PFSK-1 (cell line): ENCODE measurements at regions not wholly inside any gene's neighbourhood (a gene's known extent, or its start where the extent isn't known, plus 50 kb on each side); places are given as distances from the start of the nearest gene placed in this dataset.

ENCODE experiments used
- FOXP2 ChIP-seq: optimal IDR thresholded peaks from 2 replicates; pipeline ENCODE3; 2011; ENCODE audit warnings: borderline replicate concordance, control low read depth, inconsistent platforms; ENCODE audit not compliant: insufficient read depth; ENCODE audit errors: extremely low read length, extremely low read depth
- POLR2AphosphoS5 ChIP-seq: IDR thresholded peaks from 2 replicates; pipeline ENCODE4 v1.6.1; 2012; ENCODE audit warnings: low read depth, mild to moderate bottlenecking, control low read depth, low read length, moderate library complexity
- REST ChIP-seq, 2 experiments: IDR thresholded peaks; 2 replicates each; pipeline versions ENCODE4 v1.6.1 to v1.8.0; 2011 to 2012; ENCODE audit warnings: low read depth in 2 of 2, low read length in 2 of 2, control low read depth in 1 of 2, inconsistent platforms in 1 of 2, mild to moderate bottlenecking in 1 of 2, moderate library complexity in 1 of 2; ENCODE audit not compliant: insufficient read depth in 1 of 2
- SIN3A ChIP-seq: IDR thresholded peaks from 2 replicates; pipeline ENCODE4 v1.6.1; 2012; ENCODE audit warnings: mild to moderate bottlenecking, low read length, moderate library complexity, borderline replicate concordance; ENCODE audit not compliant: insufficient read depth
- TAF1 ChIP-seq: IDR thresholded peaks from 2 replicates; pipeline ENCODE4 v1.6.1; 2012; ENCODE audit warnings: low read length, control low read depth, borderline replicate concordance; ENCODE audit not compliant: insufficient read depth

GRCh38 chr1:70499695-70500094 is 88.6 kb downstream of the CTH start:
- no peak for TF ChIP-seq REST (IDR thresholded peaks at IDR 0.05; ENCODE audit: insufficient read depth in 1 of 2, low read depth in 2 of 2, low read length in 2 of 2)
- TF ChIP-seq TAF1, result no peak
- TF ChIP-seq POLR2AphosphoS5, result no peak
- TF ChIP-seq SIN3A, result no peak
- TF ChIP-seq FOXP2, result no peak

DNA sequence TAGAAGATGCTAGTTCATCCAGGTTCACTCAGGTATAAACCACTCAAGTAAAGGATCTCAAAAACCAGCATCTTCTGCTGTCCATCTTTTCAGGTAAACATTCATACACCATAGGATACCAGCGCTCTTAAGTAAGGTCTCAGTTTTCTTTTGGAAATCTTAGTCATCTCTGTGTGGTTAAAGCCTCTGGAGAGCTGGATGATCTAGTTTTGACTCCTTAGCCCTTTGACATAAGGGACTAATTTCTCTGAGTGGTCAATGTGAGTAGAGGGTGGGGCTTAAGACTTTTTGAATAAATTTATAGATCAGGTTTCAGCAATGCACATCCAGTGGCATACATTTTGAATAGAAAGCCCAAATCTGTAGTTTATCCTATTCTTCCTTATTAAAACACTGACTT is 92.3 kb downstream of the CTH start:
- TF ChIP-seq POLR2AphosphoS5, result no peak
- no peak for TF ChIP-seq REST (IDR thresholded peaks at IDR 0.05; ENCODE audit: insufficient read depth in 1 of 2, low read depth in 2 of 2, low read length in 2 of 2)
- TF ChIP-seq FOXP2, result no peak
- no peak for TF ChIP-seq TAF1
- TF ChIP-seq SIN3A, result no peak

- TF ChIP-seq FOXP2, result no peak
These were observed 93.2 kb downstream of the CTH start for GRCh38 chr1:70504176-70504820.

- TF ChIP-seq SIN3A (no peak), POLR2AphosphoS5 (no peak), FOXP2 (no peak), TAF1 (no peak), REST (IDR thresholded peaks at IDR 0.05; ENCODE audit: insufficient read depth in 1 of 2, low read depth in 2 of 2, low read length in 2 of 2) (no peak)
These were observed 93.7 kb downstream of the CTH start for GRCh38 chr1:70504821-70505193.

GRCh38 chr1:70509996-70510876 is 99.2 kb downstream of the CTH start:
- TF ChIP-seq POLR2AphosphoS5, result no peak
- no peak for TF ChIP-seq REST (IDR thresholded peaks at IDR 0.05; ENCODE audit: insufficient read depth in 1 of 2, low read depth in 2 of 2, low read length in 2 of 2)
- no peak for TF ChIP-seq TAF1
- no peak for TF ChIP-seq SIN3A
- TF ChIP-seq FOXP2, result no peak
